Transverse colon (tissue), 3 donors: ENCODE measurements at regions not wholly inside any gene's neighbourhood (a gene's known extent, or its start where the extent isn't known, plus 50 kb on each side); places are given as distances from the start of the nearest gene placed in this dataset.

Experiments used
- EP300 ChIP-seq: sonication (generic); formaldehyde crosslinking; IDR thresholded peaks from one replicate; pipeline ENCODE4 v1.6.1; 2017; ENCODE audit warnings: antibody characterized with exemption, low read depth
- TF ChIP-seq, protein P1 (sequence below), 5 experiments: fragments of 200-600 bp in 3 of 5; fragments of 450-650 bp in 2 of 5; sonication (generic) in 3 of 5; IDR thresholded peaks; 1 replicate in 2 of 5; 2 replicates in 3 of 5; pipeline ENCODE4 v1.5.1; 2016 to 2017; ENCODE audit warnings: antibody characterized with exemption in 5 of 5, inconsistent platforms in 3 of 5, mild to moderate bottlenecking in 2 of 5, moderate library complexity in 1 of 5

DNA sequence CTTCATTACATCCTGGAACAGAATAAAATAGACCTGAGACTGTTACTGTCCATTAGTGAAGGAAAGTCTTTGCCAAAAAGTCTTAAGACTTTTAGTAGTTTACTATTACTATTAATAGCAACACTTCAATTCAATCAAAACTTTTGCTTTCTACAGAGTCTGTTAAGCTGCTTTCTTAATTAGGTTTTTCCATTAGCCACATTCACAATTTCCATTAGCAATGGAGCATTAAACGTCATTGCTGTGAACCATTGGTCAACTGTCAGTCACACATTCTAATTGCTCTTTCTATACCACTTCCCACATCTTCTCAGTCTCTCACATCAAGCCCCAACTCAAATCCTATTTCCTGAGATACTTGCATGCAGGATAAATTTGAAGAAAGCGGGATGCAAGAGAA is 736.6 kb upstream of the SORCS1 start:
- TF ChIP-seq, protein P1, sequence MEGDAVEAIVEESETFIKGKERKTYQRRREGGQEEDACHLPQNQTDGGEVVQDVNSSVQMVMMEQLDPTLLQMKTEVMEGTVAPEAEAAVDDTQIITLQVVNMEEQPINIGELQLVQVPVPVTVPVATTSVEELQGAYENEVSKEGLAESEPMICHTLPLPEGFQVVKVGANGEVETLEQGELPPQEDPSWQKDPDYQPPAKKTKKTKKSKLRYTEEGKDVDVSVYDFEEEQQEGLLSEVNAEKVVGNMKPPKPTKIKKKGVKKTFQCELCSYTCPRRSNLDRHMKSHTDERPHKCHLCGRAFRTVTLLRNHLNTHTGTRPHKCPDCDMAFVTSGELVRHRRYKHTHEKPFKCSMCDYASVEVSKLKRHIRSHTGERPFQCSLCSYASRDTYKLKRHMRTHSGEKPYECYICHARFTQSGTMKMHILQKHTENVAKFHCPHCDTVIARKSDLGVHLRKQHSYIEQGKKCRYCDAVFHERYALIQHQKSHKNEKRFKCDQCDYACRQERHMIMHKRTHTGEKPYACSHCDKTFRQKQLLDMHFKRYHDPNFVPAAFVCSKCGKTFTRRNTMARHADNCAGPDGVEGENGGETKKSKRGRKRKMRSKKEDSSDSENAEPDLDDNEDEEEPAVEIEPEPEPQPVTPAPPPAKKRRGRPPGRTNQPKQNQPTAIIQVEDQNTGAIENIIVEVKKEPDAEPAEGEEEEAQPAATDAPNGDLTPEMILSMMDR (IDR thresholded peaks at IDR 0.05), result no peak
- TF ChIP-seq EP300, result no peak
